ENCODE measurements at regions not wholly inside any gene's neighbourhood (a gene's known extent, or its start where the extent isn't known, plus 50 kb on each side); places are given as distances from the start of the nearest gene placed in this dataset.

DNA sequence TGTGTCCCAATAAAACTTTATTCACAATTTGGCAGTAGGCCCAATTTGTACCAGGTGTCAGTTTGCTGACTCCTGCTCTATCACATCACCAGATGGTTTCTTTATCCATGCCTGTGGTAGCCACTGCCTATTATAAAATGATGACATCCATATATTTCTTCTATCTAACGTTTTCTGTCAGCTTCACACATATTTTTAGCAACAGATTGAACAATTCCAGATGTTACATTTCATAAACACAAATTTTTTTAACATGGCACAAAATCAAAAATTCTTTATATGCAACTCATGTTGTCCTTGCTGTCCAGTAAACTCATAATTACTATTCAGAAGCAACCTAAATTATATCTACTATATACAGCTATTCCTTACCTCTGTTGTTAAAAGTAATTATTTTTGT, 1371.6 kb downstream of the NSUN3 start:
- H3K4me3 ChIP-seq (ENCODE audit: low read depth, low read length): no peak overlapping the region
- TF ChIP-seq MAX (IDR thresholded peaks at IDR 0.05; ENCODE audit: low read depth, low read length) (no peak), POLR2A (IDR thresholded peaks at IDR 0.05; ENCODE audit: extremely low read depth, insufficient read length) (no peak), MYC (IDR thresholded peaks at IDR 0.05; ENCODE audit: low read depth, low read length) (no peak)
- TF ChIP-seq, protein P1, sequence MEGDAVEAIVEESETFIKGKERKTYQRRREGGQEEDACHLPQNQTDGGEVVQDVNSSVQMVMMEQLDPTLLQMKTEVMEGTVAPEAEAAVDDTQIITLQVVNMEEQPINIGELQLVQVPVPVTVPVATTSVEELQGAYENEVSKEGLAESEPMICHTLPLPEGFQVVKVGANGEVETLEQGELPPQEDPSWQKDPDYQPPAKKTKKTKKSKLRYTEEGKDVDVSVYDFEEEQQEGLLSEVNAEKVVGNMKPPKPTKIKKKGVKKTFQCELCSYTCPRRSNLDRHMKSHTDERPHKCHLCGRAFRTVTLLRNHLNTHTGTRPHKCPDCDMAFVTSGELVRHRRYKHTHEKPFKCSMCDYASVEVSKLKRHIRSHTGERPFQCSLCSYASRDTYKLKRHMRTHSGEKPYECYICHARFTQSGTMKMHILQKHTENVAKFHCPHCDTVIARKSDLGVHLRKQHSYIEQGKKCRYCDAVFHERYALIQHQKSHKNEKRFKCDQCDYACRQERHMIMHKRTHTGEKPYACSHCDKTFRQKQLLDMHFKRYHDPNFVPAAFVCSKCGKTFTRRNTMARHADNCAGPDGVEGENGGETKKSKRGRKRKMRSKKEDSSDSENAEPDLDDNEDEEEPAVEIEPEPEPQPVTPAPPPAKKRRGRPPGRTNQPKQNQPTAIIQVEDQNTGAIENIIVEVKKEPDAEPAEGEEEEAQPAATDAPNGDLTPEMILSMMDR (IDR thresholded peaks at IDR 0.05; ENCODE audit: low read depth, low read length): no peak
- no peak for DNase-seq (ENCODE audit: low read depth)

- TF ChIP-seq MYC (IDR thresholded peaks at IDR 0.05; ENCODE audit: low read depth, low read length) (no peak), MAX (IDR thresholded peaks at IDR 0.05; ENCODE audit: low read depth, low read length) (no peak), POLR2A (IDR thresholded peaks at IDR 0.05; ENCODE audit: extremely low read depth, insufficient read length) (no peak)
- TF ChIP-seq, protein P1 (IDR thresholded peaks at IDR 0.05; ENCODE audit: low read depth, low read length): no peak
- H3K4me3 ChIP-seq (ENCODE audit: low read depth, low read length): no peak overlapping the region
- DNase-seq (ENCODE audit: low read depth): no peak
These were observed 1374.5 kb downstream of the NSUN3 start for GRCh38 chr3:95437409-95437808.

DNA sequence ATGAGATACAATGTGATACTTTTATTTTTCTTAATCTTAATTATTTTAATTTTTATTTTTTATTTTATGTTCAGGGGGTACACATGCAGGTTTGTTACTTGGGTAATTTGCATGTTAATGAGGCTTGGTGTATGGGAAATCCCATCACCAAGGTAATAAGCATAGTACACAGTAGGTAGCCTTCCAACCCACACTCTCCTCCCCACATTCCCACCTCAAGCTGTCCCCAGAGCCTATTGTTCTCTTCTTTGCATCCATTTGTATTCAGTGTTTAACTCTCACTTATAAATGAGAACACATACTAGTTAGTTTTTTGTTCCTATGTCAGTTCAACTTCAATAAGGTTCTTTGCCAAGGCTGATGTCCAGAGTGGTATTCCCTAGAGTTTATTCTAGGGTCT, 1375.4 kb downstream of the NSUN3 start:
- DNase-seq (ENCODE audit: low read depth): no peak
- H3K4me3 ChIP-seq (ENCODE audit: low read depth, low read length): no peak overlapping the region
- no peak for TF ChIP-seq MAX (IDR thresholded peaks at IDR 0.05; ENCODE audit: low read depth, low read length)
- TF ChIP-seq MYC (IDR thresholded peaks at IDR 0.05; ENCODE audit: low read depth, low read length): no peak
- no peak for TF ChIP-seq POLR2A (IDR thresholded peaks at IDR 0.05; ENCODE audit: extremely low read depth, insufficient read length)
- TF ChIP-seq, protein P1 (IDR thresholded peaks at IDR 0.05; ENCODE audit: low read depth, low read length): no peak

DNA sequence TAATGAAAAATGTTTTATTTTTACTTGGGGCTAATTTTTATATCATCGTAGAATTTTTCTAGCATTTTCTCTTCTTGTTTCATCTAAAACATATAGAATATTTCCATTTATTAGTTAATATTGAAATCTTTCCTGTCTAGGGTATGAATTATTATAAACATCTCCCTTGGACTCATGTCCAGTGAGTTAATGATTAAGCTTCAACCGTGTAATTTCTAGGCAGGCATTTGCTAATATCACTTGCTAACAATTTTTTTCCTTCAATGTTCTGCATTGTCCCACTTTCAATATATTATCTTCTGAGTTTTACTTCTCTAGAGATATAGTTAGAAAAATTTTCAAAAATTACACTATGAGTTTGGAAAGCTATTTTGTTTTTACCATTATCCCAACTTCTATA, 1371.6 kb upstream of the EPHA6 start:
- TF ChIP-seq, protein P1 (IDR thresholded peaks at IDR 0.05; ENCODE audit: low read depth, low read length): no peak
- TF ChIP-seq MAX (IDR thresholded peaks at IDR 0.05; ENCODE audit: low read depth, low read length): no peak
- TF ChIP-seq MYC (IDR thresholded peaks at IDR 0.05; ENCODE audit: low read depth, low read length): no peak
- TF ChIP-seq POLR2A (IDR thresholded peaks at IDR 0.05; ENCODE audit: extremely low read depth, insufficient read length): no peak
- DNase-seq (ENCODE audit: low read depth): no peak

DNA sequence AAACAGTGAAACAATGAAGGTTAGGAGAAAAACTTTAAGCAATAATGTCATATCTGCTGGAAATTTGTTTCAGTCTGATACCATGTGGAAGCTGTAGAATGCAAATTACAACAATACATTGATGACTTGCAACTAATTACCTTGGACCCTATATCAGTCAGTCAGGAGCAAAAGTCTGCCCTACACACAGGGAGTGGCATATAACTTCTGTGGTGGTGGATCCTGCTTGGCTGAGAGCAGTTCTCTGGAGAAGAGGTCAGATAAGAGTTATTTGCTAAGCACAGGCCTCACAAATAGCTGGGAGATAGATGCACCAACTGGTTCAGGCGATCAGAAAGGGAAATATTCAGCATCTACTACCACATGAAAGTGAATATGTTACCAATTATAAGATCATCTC, 1364.6 kb upstream of the EPHA6 start:
- no peak for DNase-seq (ENCODE audit: low read depth)
- TF ChIP-seq, protein P1 (IDR thresholded peaks at IDR 0.05; ENCODE audit: low read depth, low read length): no peak
- no peak for TF ChIP-seq MYC (IDR thresholded peaks at IDR 0.05; ENCODE audit: low read depth, low read length)
- no peak for TF ChIP-seq MAX (IDR thresholded peaks at IDR 0.05; ENCODE audit: low read depth, low read length)
- no peak for TF ChIP-seq POLR2A (IDR thresholded peaks at IDR 0.05; ENCODE audit: extremely low read depth, insufficient read length)
- no peak overlapping the region for H3K4me3 ChIP-seq (ENCODE audit: low read depth, low read length)

More for the DNA sequence above, 1371.6 kb upstream of the EPHA6 start:
- no peak overlapping the region for H3K4me3 ChIP-seq (ENCODE audit: low read depth, low read length)

DNA sequence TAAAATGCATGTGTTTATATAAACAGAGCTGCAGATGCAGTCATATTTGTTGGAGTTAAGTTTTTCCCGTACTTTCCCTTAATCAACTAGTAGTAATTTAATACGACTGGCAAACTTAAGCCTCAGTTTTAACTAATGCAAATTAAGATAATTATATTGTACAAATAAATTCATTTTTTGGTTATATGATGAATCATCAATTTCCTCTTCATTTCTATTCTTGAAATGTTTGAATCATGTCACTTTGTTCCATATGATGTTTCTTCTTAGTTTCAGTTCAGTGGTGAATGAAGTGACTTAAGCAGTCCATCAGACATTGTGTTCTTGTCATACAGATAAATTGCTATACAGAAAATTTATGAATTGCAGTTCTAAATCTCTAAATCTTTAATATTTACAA, 1361.2 kb upstream of the EPHA6 start:
- H3K4me3 ChIP-seq (ENCODE audit: low read depth, low read length): no peak overlapping the region
- TF ChIP-seq POLR2A (IDR thresholded peaks at IDR 0.05; ENCODE audit: extremely low read depth, insufficient read length) (no peak), MAX (IDR thresholded peaks at IDR 0.05; ENCODE audit: low read depth, low read length) (no peak), MYC (IDR thresholded peaks at IDR 0.05; ENCODE audit: low read depth, low read length) (no peak)
- TF ChIP-seq, protein P1 (IDR thresholded peaks at IDR 0.05; ENCODE audit: low read depth, low read length): no peak
- DNase-seq (ENCODE audit: low read depth): no peak
